Skeletal muscle satellite cell (primary cell): ENCODE measurements at regions not wholly inside any gene's neighbourhood (a gene's known extent, or its start where the extent isn't known, plus 50 kb on each side); places are given as distances from the start of the nearest gene placed in this dataset.

Experiments
- H3K27me3 ChIP-seq: 2 replicates; pipeline ENCODE4 v1.7.0; 2013; ENCODE audit warnings: low read length; ENCODE audit not compliant: control insufficient read depth, insufficient read depth
- H3K36me3 ChIP-seq: 2 replicates; pipeline ENCODE4 v1.7.0; 2013; ENCODE audit warnings: mild to moderate bottlenecking, control low read depth, low read length; ENCODE audit not compliant: insufficient read depth
- H3K4me1 ChIP-seq: 2 replicates; pipeline ENCODE4 v1.7.0; 2013; ENCODE audit warnings: low read length; ENCODE audit not compliant: control insufficient read depth, insufficient read depth
- H3K4me2 ChIP-seq: 2 replicates; pipeline ENCODE4 v1.7.0; 2013; ENCODE audit warnings: mild to moderate bottlenecking, low read length
- H3K4me3 ChIP-seq: 2 replicates; pipeline ENCODE4 v1.7.0; 2013; ENCODE audit warnings: low read length
- H3K9ac ChIP-seq: 2 replicates; pipeline ENCODE4 v1.7.0; 2013; ENCODE audit warnings: mild to moderate bottlenecking, low read depth, low read length, moderate library complexity
- H3K9me3 ChIP-seq: replicated peaks from 2 replicates; pipeline ENCODE4 v1.7.0; 2013; ENCODE audit warnings: mild to moderate bottlenecking, control low read depth, low read length

DNA sequence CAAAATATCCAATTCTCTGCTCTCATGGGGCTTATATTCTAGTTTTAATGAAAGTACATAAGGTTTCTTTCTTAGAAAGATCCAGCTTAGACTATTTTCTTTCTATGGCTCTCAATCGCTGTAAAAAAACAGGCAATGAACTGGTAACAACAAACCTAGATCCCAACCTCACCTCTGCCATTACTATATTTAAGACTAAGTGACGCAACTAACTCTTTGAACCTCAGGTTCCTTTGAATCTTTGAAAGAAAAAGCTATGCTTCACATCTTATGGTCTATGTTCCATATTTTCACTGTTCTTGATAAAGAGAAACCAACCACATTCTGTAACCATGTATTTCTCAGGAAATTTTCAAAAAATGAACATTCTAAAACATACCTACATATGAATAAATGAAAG is 88.5 kb downstream of the ELAPOR2 start:
- H3K36me3 ChIP-seq = no peaks in the 10 kb centered on the region
- no peak overlapping the region for H3K9ac ChIP-seq
- H3K27me3 ChIP-seq = no peaks in the 10 kb centered on the region
- H3K4me3 ChIP-seq = no peak overlapping the region
- no peaks in the 10 kb centered on the region for H3K9me3 ChIP-seq
- no peaks in the 10 kb centered on the region for H3K4me1 ChIP-seq
- H3K4me2 ChIP-seq = no peak overlapping the region

GRCh38 chr7:86970547-86970946 is 88.9 kb downstream of the ELAPOR2 start:
- Histone ChIP-seq H3K4me2 (no peak overlapping the region), H3K4me3 (no peak overlapping the region), H3K9ac (no peak overlapping the region), H3K27me3 (no peaks in the 10 kb centered on the region), H3K9me3 (no peaks in the 10 kb centered on the region), H3K4me1 (no peaks in the 10 kb centered on the region), H3K36me3 (no peaks in the 10 kb centered on the region)

DNA sequence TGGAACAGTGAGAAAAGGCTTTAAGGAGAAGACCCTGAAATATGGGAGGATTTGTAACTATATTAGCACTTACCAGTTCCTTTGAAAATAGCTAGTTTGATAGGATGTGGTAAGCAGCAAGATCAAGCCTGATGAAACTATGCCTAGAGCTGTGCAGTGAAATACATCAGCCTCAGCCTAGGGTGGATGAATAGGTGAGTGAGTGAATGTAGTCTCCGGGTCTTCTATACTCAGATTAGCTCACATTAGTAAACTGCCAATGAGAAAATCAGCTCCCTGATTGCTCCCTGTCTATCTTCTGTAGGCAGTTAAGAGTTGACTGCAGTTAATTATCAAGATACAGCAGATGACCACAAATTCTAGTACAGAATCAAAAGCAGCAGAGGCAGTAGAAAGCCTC is 89.6 kb downstream of the ELAPOR2 start:
- no peak overlapping the region for H3K9ac ChIP-seq
- H3K4me3 ChIP-seq = no peak overlapping the region
- no peaks in the 10 kb centered on the region for H3K9me3 ChIP-seq
- H3K27me3 ChIP-seq = no peaks in the 10 kb centered on the region
- H3K36me3 ChIP-seq = no peaks in the 10 kb centered on the region
- no peak overlapping the region for H3K4me2 ChIP-seq
- H3K4me1 ChIP-seq = no peaks in the 10 kb centered on the region

DNA sequence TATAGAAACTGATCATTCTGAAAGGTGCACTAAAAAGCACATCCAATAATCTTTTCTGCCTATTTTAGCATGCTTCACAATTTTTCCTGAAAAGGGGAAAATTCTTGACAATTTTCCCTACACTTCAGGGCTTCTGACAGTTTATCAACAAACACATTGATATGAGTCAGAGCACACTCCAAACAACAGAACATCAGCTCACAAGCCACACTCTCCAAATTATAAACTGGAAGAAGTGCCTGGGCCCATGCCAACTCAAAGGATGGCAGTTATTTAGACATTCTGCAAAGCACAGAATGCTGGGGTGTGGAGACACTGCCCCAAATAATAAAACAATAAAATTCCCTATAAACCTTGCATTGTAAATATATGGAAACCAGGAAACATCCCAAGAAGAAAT is 90.8 kb downstream of the ELAPOR2 start:
- Histone ChIP-seq H3K9me3 (no peaks in the 10 kb centered on the region), H3K4me1 (no peaks in the 10 kb centered on the region), H3K27me3 (no peaks in the 10 kb centered on the region), H3K4me3 (no peak overlapping the region), H3K4me2 (no peak overlapping the region), H3K9ac (no peak overlapping the region), H3K36me3 (no peaks in the 10 kb centered on the region)

- no peaks in the 10 kb centered on the region for H3K36me3 ChIP-seq
- no peak overlapping the region for H3K4me2 ChIP-seq
- no peak overlapping the region for H3K4me3 ChIP-seq
- no peaks in the 10 kb centered on the region for H3K9me3 ChIP-seq
- H3K27me3 ChIP-seq = no peaks in the 10 kb centered on the region
- no peak overlapping the region for H3K9ac ChIP-seq
- H3K4me1 ChIP-seq = no peaks in the 10 kb centered on the region
Measured at GRCh38 chr7:86966916-86967315, 92.5 kb downstream of the ELAPOR2 start.

DNA sequence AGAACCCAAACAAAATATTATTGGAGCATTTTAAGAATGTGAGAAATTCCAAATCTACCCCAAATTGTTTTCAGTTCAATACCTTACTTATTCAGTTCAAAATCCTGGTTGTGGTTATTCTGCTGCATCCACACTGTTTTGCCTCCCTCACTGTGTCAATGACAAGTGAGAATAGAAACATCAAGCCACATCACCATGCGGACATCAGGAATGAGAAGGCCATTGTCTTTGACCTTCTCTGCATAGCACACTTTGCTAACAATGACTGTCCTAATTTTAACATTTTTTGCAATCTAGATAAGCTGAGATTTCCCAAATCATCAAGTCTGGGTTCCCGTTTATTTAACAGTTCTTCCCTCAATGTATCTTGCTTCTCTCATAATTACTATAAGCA is 93.7 kb downstream of the ELAPOR2 start:
- no peak overlapping the region for H3K9ac ChIP-seq
- no peaks in the 10 kb centered on the region for H3K27me3 ChIP-seq
- H3K4me1 ChIP-seq = no peaks in the 10 kb centered on the region
- no peaks in the 10 kb centered on the region for H3K9me3 ChIP-seq
- no peak overlapping the region for H3K4me3 ChIP-seq
- H3K4me2 ChIP-seq = no peak overlapping the region
- no peaks in the 10 kb centered on the region for H3K36me3 ChIP-seq

DNA sequence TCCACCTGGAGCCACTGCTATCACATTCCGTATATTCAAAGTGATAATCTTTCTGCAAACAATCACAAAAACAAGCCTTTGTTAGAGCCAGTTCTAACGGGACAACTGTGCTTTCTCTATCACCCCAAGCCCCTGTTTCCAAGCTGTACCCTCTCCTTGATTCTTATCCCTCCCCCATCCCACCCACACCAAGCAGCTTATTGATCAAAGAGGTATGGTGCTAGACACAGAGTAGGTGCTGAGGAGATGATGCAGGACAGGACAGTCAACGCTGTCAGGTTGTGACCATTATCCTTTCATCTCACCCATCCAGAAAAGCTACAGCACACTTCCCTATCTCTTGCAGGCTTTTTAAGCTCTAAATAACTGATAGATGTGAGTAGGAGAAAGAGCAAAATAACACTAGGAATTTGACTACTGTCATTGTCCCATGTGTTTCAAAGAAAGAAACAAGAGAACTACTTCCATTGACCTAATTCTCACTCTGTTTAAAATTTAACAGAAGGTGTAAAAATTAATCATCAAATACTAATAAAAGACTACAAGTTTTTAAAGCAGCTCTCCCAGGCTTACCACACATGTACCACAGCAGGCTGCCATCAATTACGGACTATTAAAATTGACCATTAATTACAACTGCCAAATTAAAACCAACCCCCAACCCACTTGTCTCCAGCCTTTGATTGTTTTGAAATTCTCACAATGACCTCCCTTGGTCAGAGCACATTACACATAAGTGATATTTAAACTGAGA is 94.3 kb downstream of the ELAPOR2 start:
- Histone ChIP-seq H3K9ac (no peak overlapping the region), H3K4me3 (no peak overlapping the region), H3K36me3 (no peaks in the 10 kb centered on the region), H3K4me1 (no peaks in the 10 kb centered on the region), H3K4me2 (no peak overlapping the region), H3K9me3 (no peaks in the 10 kb centered on the region), H3K27me3 (no peaks in the 10 kb centered on the region)

GRCh38 chr7:86963599-86964230 is 95.7 kb downstream of the ELAPOR2 start:
- Histone ChIP-seq H3K9ac (no peak overlapping the region), H3K4me1 (no peaks in the 10 kb centered on the region), H3K9me3 (no peaks in the 10 kb centered on the region), H3K4me3 (no peak overlapping the region), H3K27me3 (no peaks in the 10 kb centered on the region), H3K4me2 (no peak overlapping the region), H3K36me3 (no peaks in the 10 kb centered on the region)

GRCh38 chr7:86962623-86963022 is 96.8 kb downstream of the ELAPOR2 start:
- Histone ChIP-seq H3K27me3 (no peaks in the 10 kb centered on the region), H3K4me1 (no peaks in the 10 kb centered on the region), H3K4me3 (no peak overlapping the region), H3K4me2 (no peak overlapping the region), H3K36me3 (no peaks in the 10 kb centered on the region), H3K9ac (no peak overlapping the region), H3K9me3 (no peaks in the 10 kb centered on the region)

DNA sequence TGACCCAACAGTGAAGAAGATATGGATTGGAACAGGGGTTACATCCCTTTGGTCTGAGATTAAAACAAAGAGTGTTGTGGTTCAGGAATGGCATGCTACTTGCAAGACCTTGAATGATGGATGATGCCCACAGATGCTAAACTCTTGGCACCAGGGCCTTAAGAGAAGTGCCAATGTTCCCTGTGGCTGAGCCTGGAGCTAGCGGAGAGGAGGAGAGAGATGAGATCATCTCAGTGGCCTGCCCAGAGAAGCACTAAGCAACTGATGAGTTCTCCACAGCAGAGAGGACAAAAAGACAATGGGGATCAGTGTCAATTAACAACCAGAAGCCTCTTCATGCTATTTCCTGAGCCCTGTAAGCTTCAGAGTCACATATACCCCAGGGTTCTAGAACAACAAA is 97.8 kb downstream of the ELAPOR2 start:
- H3K36me3 ChIP-seq = no peaks in the 10 kb centered on the region
- H3K4me2 ChIP-seq = no peak overlapping the region
- no peak overlapping the region for H3K9ac ChIP-seq
- no peaks in the 10 kb centered on the region for H3K9me3 ChIP-seq
- no peaks in the 10 kb centered on the region for H3K4me1 ChIP-seq
- no peaks in the 10 kb centered on the region for H3K27me3 ChIP-seq
- no peak overlapping the region for H3K4me3 ChIP-seq

DNA sequence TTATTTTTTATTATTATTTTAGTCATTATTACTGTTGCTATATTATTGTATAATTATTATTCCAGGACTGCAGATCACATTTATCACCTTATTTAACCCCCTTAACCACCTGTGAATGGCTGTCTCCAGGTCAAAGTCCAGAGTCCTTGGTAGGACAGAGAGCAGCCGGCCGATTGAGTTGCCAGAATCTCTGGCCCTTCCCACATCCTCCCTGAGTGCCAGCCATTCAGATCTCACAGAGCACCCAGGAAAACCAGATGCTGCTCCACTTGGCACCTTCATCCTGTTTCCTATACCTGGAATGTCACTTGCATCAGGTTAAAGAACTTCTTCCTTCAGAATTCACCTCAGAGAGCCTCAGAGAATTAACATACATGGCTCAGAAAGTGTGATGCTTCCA is 101.1 kb downstream of the ELAPOR2 start:
- H3K27me3 ChIP-seq = no peaks in the 10 kb centered on the region
- no peaks in the 10 kb centered on the region for H3K4me1 ChIP-seq
- no peak overlapping the region for H3K4me3 ChIP-seq
- H3K36me3 ChIP-seq = no peaks in the 10 kb centered on the region
- H3K4me2 ChIP-seq = no peak overlapping the region
- H3K9me3 ChIP-seq = no peaks in the 10 kb centered on the region
- H3K9ac ChIP-seq = no peak overlapping the region

- Histone ChIP-seq H3K4me2 (no peak overlapping the region), H3K9me3 (no peaks in the 10 kb centered on the region), H3K4me1 (no peaks in the 10 kb centered on the region), H3K4me3 (no peak overlapping the region), H3K36me3 (no peaks in the 10 kb centered on the region), H3K27me3 (no peaks in the 10 kb centered on the region), H3K9ac (no peak overlapping the region)
Measured at GRCh38 chr7:86956567-86956966, 102.9 kb downstream of the ELAPOR2 start.
